ENCODE measurements at regions not wholly inside any gene's neighbourhood (a gene's known extent, or its start where the extent isn't known, plus 50 kb on each side); places are given as distances from the start of the nearest gene placed in this dataset.

DNA sequence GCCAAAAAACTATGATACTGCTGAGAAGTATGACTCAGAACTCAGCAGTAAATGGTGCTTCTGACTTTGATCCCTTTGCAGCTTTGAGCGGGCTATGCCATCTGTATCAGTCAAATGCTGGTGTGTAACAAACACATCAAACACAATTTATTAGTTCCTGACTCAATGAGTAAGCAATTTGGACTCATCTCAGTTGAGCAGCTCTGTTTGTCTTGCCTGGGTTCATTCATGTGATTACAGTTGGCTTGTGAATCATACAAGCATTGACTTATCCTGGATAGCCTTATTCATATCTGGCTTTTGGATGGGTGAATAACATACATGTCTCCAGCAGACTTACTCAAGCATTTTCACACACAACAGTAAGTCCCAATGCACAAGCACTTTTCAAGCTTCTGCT lies 858.8 kb downstream of the METTL15 start:
- H3K9me3 ChIP-seq (ENCODE audit: insufficient read depth, low read length), result no peaks in the 10 kb centered on the region
- no peaks in the 10 kb centered on the region for H3K4me1 ChIP-seq (ENCODE audit: insufficient read depth, insufficient read length)
- no peak overlapping the region for H3K9ac ChIP-seq (ENCODE audit: insufficient read length, low read depth)
- no peak for TF ChIP-seq ZNF274 (IDR thresholded peaks at IDR 0.05; ENCODE audit: low read depth, low read length)
- no peak for TF ChIP-seq SUZ12 (IDR thresholded peaks at IDR 0.05; ENCODE audit: extremely low read depth, insufficient read depth, insufficient read length)
- no peak for TF ChIP-seq YY1 (IDR thresholded peaks at IDR 0.05; ENCODE audit: insufficient read depth, insufficient read length)
- H3K36me3 ChIP-seq (ENCODE audit: insufficient read depth, insufficient read length, low read length), result no peaks in the 10 kb centered on the region
- no peaks in the 10 kb centered on the region for H3K27me3 ChIP-seq (ENCODE audit: insufficient read depth, insufficient read length)
- no peak overlapping the region for H3K4me3 ChIP-seq (ENCODE audit: insufficient read length, low read depth)
- DNase-seq (ENCODE audit: low read depth, low spot score), result no peak

- H3K36me3 ChIP-seq (ENCODE audit: insufficient read depth, insufficient read length, low read length), result no peaks in the 10 kb centered on the region
- no peaks in the 10 kb centered on the region for H3K9me3 ChIP-seq (ENCODE audit: insufficient read depth, low read length)
- no peak for TF ChIP-seq ZNF274 (IDR thresholded peaks at IDR 0.05; ENCODE audit: low read depth, low read length)
- TF ChIP-seq YY1 (IDR thresholded peaks at IDR 0.05; ENCODE audit: insufficient read depth, insufficient read length), result no peak
- TF ChIP-seq SUZ12 (IDR thresholded peaks at IDR 0.05; ENCODE audit: extremely low read depth, insufficient read depth, insufficient read length), result no peak
- no peak for DNase-seq (ENCODE audit: low read depth, low spot score)
- no peak overlapping the region for H3K4me3 ChIP-seq (ENCODE audit: insufficient read length, low read depth)
- no peak overlapping the region for H3K9ac ChIP-seq (ENCODE audit: insufficient read length, low read depth)
- no peaks in the 10 kb centered on the region for H3K27me3 ChIP-seq (ENCODE audit: insufficient read depth, insufficient read length)
- no peaks in the 10 kb centered on the region for H3K4me1 ChIP-seq (ENCODE audit: insufficient read depth, insufficient read length)
Observed at GRCh38 chr11:28965819-28966218, 857.6 kb downstream of the METTL15 start.

GRCh38 chr11:28964811-28965210 lies 856.6 kb downstream of the METTL15 start:
- Histone ChIP-seq H3K4me3 (ENCODE audit: insufficient read length, low read depth) (no peak overlapping the region), H3K9me3 (ENCODE audit: insufficient read depth, low read length) (no peaks in the 10 kb centered on the region), H3K9ac (ENCODE audit: insufficient read length, low read depth) (no peak overlapping the region), H3K27me3 (ENCODE audit: insufficient read depth, insufficient read length) (no peaks in the 10 kb centered on the region), H3K4me1 (ENCODE audit: insufficient read depth, insufficient read length) (no peaks in the 10 kb centered on the region), H3K36me3 (ENCODE audit: insufficient read depth, insufficient read length, low read length) (no peaks in the 10 kb centered on the region)
- TF ChIP-seq SUZ12 (IDR thresholded peaks at IDR 0.05; ENCODE audit: extremely low read depth, insufficient read depth, insufficient read length) (no peak), ZNF274 (IDR thresholded peaks at IDR 0.05; ENCODE audit: low read depth, low read length) (no peak), YY1 (IDR thresholded peaks at IDR 0.05; ENCODE audit: insufficient read depth, insufficient read length) (no peak)
- no peak for DNase-seq (ENCODE audit: low read depth, low spot score)

DNA sequence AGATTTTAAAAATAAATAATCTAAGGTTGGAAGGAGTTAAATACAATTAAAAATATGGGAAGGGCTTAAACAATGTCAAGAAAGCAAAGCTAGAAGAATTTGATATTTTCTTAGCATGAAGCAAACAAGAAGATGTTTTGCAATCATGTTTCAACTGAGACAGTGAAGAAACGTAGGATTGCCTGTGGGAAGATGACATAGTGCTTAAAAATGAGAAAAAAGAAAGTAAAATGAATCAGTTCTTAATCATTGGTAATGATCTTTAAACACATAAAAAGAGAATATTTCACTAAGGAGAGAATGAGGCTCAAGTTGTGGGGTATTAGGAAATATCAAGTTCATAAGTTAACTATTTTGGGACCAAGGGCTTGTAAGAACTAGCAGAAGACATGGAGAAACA lies 855.0 kb downstream of the METTL15 start:
- no peaks in the 10 kb centered on the region for H3K4me1 ChIP-seq (ENCODE audit: insufficient read depth, insufficient read length)
- no peaks in the 10 kb centered on the region for H3K9me3 ChIP-seq (ENCODE audit: insufficient read depth, low read length)
- H3K27me3 ChIP-seq (ENCODE audit: insufficient read depth, insufficient read length), result no peaks in the 10 kb centered on the region
- no peak for DNase-seq (ENCODE audit: low read depth, low spot score)
- no peak for TF ChIP-seq ZNF274 (IDR thresholded peaks at IDR 0.05; ENCODE audit: low read depth, low read length)
- no peak for TF ChIP-seq SUZ12 (IDR thresholded peaks at IDR 0.05; ENCODE audit: extremely low read depth, insufficient read depth, insufficient read length)
- no peak for TF ChIP-seq YY1 (IDR thresholded peaks at IDR 0.05; ENCODE audit: insufficient read depth, insufficient read length)
- no peak overlapping the region for H3K4me3 ChIP-seq (ENCODE audit: insufficient read length, low read depth)
- H3K36me3 ChIP-seq (ENCODE audit: insufficient read depth, insufficient read length, low read length), result no peaks in the 10 kb centered on the region
- no peak overlapping the region for H3K9ac ChIP-seq (ENCODE audit: insufficient read length, low read depth)

DNA sequence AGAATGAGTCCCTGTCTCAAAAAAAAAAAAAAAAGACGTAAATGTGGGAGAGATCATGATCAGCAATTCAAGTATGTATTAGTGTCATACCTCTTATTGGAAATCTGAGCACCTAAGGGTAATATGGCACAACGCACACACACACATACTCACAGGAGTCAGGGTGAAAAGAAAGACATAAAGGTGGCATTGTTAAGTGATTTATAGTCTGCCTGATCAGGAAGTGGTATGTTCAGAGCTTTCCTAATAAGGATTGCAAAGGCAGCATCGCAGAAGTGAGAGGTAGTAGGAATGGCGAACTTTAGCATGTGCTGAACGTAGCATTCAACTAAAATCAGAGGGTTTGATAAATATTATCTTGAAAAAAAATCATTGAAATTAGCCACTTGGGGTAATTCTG lies 854.3 kb downstream of the METTL15 start:
- TF ChIP-seq ZNF274 (IDR thresholded peaks at IDR 0.05; ENCODE audit: low read depth, low read length), result no peak
- H3K27me3 ChIP-seq (ENCODE audit: insufficient read depth, insufficient read length), result no peaks in the 10 kb centered on the region
- no peaks in the 10 kb centered on the region for H3K9me3 ChIP-seq (ENCODE audit: insufficient read depth, low read length)
- H3K4me1 ChIP-seq (ENCODE audit: insufficient read depth, insufficient read length), result no peaks in the 10 kb centered on the region
- no peaks in the 10 kb centered on the region for H3K36me3 ChIP-seq (ENCODE audit: insufficient read depth, insufficient read length, low read length)
- no peak for DNase-seq (ENCODE audit: low read depth, low spot score)
- H3K9ac ChIP-seq (ENCODE audit: insufficient read length, low read depth), result no peak overlapping the region
- no peak overlapping the region for H3K4me3 ChIP-seq (ENCODE audit: insufficient read length, low read depth)

DNA sequence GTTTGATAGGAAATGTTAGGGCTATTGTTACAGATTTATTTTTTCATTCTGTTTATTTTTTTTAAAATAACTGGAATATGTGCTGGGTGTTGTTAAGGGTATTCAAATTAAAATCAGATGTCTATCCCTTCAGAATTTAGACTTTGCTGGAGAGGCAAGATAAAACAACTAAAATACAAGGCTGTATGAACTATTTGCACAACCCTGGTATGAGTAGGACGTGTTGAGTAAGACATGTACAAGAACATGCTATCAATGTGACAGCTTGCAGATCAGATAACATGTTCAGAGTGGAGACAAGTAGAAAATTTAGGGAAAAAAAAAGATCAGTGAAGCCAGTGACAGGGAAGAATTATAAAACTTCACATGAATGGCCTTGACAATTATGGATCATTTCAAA lies 853.5 kb downstream of the METTL15 start:
- H3K27me3 ChIP-seq (ENCODE audit: insufficient read depth, insufficient read length), result no peaks in the 10 kb centered on the region
- TF ChIP-seq YY1 (IDR thresholded peaks at IDR 0.05; ENCODE audit: insufficient read depth, insufficient read length) (no peak), SUZ12 (IDR thresholded peaks at IDR 0.05; ENCODE audit: extremely low read depth, insufficient read depth, insufficient read length) (no peak), ZNF274 (IDR thresholded peaks at IDR 0.05; ENCODE audit: low read depth, low read length) (no peak)
- DNase-seq (ENCODE audit: low read depth, low spot score), result no peak

GRCh38 chr11:28956446-28956845 lies 848.3 kb downstream of the METTL15 start:
- Histone ChIP-seq H3K9me3 (ENCODE audit: insufficient read depth, low read length) (no peaks in the 10 kb centered on the region), H3K4me3 (ENCODE audit: insufficient read length, low read depth) (no peak overlapping the region), H3K4me1 (ENCODE audit: insufficient read depth, insufficient read length) (no peaks in the 10 kb centered on the region), H3K36me3 (ENCODE audit: insufficient read depth, insufficient read length, low read length) (no peaks in the 10 kb centered on the region), H3K27me3 (ENCODE audit: insufficient read depth, insufficient read length) (no peaks in the 10 kb centered on the region), H3K9ac (ENCODE audit: insufficient read length, low read depth) (no peak overlapping the region)
- DNase-seq (ENCODE audit: low read depth, low spot score), result no peak
- TF ChIP-seq ZNF274 (IDR thresholded peaks at IDR 0.05; ENCODE audit: low read depth, low read length) (no peak), YY1 (IDR thresholded peaks at IDR 0.05; ENCODE audit: insufficient read depth, insufficient read length) (no peak), SUZ12 (IDR thresholded peaks at IDR 0.05; ENCODE audit: extremely low read depth, insufficient read depth, insufficient read length) (no peak)

More for the DNA sequence above, 853.5 kb downstream of the METTL15 start:
- H3K9me3 ChIP-seq (ENCODE audit: insufficient read depth, low read length), result no peaks in the 10 kb centered on the region
- no peak overlapping the region for H3K4me3 ChIP-seq (ENCODE audit: insufficient read length, low read depth)
- no peak overlapping the region for H3K9ac ChIP-seq (ENCODE audit: insufficient read length, low read depth)
- H3K36me3 ChIP-seq (ENCODE audit: insufficient read depth, insufficient read length, low read length), result no peaks in the 10 kb centered on the region
- H3K4me1 ChIP-seq (ENCODE audit: insufficient read depth, insufficient read length), result no peaks in the 10 kb centered on the region

DNA sequence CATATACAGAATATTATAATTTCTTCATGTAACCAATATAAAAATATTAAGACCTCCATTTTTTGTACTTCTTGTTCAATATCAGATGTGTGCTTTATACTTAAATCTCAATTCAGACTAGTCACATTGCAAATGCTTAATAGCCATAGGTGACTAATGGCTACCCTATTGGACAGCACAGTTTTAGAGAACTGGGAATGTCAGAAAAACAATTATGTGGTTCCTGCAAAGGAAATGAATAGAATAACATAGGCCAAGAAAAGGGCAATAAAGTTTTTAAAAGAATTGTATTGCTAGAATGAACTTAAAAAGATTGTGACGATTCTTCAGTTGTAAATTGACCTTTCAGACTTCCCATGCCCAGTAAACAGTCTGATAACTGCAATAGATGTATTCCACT lies 843.0 kb downstream of the METTL15 start:
- Histone ChIP-seq H3K9me3 (ENCODE audit: insufficient read depth, low read length) (no peaks in the 10 kb centered on the region), H3K9ac (ENCODE audit: insufficient read length, low read depth) (no peak overlapping the region), H3K4me1 (ENCODE audit: insufficient read depth, insufficient read length) (no peaks in the 10 kb centered on the region), H3K36me3 (ENCODE audit: insufficient read depth, insufficient read length, low read length) (no peaks in the 10 kb centered on the region), H3K27me3 (ENCODE audit: insufficient read depth, insufficient read length) (no peaks in the 10 kb centered on the region), H3K4me3 (ENCODE audit: insufficient read length, low read depth) (no peak overlapping the region)
- DNase-seq (ENCODE audit: low read depth, low spot score), result no peak
- TF ChIP-seq ZNF274 (IDR thresholded peaks at IDR 0.05; ENCODE audit: low read depth, low read length) (no peak), SUZ12 (IDR thresholded peaks at IDR 0.05; ENCODE audit: extremely low read depth, insufficient read depth, insufficient read length) (no peak), YY1 (IDR thresholded peaks at IDR 0.05; ENCODE audit: insufficient read depth, insufficient read length) (no peak)

All from NT2/D1 (cell line).